ENCODE measurements at regions not wholly inside any gene's neighbourhood (a gene's known extent, or its start where the extent isn't known, plus 50 kb on each side); places are given as distances from the start of the nearest gene placed in this dataset.
A peak's percentile ranks its signal among the peaks of the same experiment; 100 is the strongest.

- no peaks in the 10 kb centered on the region for H3K9me3 ChIP-seq
- H3K27me3 ChIP-seq, result no peaks in the 10 kb centered on the region
- H3K36me3 ChIP-seq, result no peaks in the 10 kb centered on the region
- no peak overlapping the region for H3K9ac ChIP-seq
- no peak overlapping the region for H3K27ac ChIP-seq
- no peaks in the 10 kb centered on the region for H4K20me1 ChIP-seq
- no peak overlapping the region for H3K4me2 ChIP-seq
- 0 out of 2 replicates have a peak, but pooled peaks cover 3% of the 10 kb centered on the region for H3K4me1 ChIP-seq
- no peak for TF ChIP-seq Cebpa-rat (IDR thresholded peaks at IDR 0.05)
- no peak overlapping the region for H3K4me3 ChIP-seq
Observed at GRCh38 chr16:73129455-73129854, 81.5 kb upstream of the ZFHX3 start.

DNA sequence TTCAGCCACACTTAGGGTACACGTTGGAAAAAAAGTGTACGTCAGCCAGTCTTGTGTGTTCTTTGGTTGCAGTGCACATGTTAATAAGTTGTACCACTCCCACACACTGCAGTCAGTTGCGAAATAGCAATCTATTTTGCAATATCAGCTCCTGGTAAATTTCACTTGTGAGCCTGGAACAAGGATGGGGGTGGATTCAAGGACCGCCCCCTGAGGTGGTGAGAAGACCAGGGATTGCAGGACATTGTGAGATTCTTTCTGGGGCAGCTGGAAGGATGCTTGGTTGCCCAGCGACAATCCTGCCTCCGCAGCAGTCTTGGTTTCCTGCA, 78.6 kb upstream of the ZFHX3 start:
- no peaks in the 10 kb centered on the region for H4K20me1 ChIP-seq
- no peaks in the 10 kb centered on the region for H3K36me3 ChIP-seq
- no peak overlapping the region for H3K27ac ChIP-seq
- no peaks in the 10 kb centered on the region for H3K27me3 ChIP-seq
- H3K9me3 ChIP-seq, result no peaks in the 10 kb centered on the region
- no peak overlapping the region for H3K4me3 ChIP-seq
- H3K4me2 ChIP-seq, result no peak overlapping the region
- peak; percentile 51; the same call in 1 of the 2 replicates for TF ChIP-seq Cebpa-rat (IDR thresholded peaks at IDR 0.05)
- H3K4me1 ChIP-seq, result peaks cover 28% of the 10 kb centered on the region
- no peak overlapping the region for H3K9ac ChIP-seq

DNA sequence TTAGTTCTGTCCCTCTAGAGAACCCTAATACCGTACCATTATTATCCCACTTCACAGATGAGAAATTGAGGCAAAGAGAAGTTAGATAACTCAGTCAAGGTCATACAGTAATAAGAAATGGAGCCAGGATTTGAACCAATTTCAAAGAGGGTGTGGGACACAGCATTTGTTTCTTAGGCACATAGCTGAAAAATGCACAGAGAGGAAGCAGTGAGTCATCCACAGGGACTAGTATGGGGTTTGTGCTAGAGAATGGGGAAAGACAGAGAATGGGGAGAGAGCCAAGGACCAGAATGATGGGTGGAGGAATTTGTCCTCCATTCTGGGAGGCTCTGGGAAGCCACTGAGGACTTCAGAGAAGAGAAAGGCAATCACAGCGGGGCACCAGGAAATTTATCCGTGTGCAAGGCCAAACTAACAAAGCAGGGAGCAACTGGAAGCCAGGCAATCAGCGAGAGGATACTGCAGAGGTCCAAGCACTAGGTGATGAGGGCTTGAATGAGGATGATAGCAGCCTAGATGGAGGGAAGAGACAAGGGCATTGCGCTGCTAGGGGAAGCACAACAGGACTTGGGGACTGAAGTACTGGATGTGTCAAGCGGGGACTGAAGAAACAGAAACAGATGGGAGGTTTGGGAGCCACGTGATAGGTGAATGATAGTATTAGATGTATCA, 78.1 kb upstream of the ZFHX3 start:
- H3K27ac ChIP-seq, result no peak overlapping the region
- H3K4me2 ChIP-seq, result no peak overlapping the region

DNA sequence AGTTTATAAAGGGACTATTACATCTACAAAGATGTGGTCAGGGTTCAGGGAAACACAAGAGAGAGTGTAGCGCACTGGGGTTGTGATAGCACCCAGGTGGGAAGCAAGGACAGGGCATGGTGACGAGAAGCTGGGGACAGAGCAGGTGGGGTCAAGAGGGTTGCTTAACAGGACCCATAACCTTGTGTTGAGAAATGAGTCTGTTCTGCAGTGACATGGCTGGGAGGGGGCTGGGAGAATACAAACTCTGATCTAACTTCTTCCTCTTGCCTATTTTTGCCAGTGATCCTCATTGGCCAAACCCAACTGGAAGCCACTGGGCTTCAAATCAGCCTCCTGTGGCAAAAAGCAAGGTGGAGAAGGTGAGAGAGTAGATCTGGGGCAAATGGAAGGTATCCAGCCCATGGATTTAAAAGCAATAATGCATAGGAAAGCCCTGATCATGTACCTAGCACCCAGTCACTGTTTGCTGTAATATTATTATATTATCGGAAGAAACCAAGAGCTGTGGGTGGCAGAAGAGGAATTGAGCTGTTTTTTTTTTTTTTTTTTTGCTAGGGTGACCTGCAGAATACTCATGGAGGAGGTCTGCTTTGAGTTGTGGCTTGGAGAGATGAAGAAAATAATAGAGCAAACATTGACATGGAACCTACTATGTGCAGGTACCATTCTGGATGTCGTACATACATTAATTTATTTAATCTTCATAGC, 76.9 kb upstream of the ZFHX3 start:
- H3K27ac ChIP-seq, result no peak overlapping the region

More for the DNA sequence above, 78.1 kb upstream of the ZFHX3 start:
- Histone ChIP-seq H3K9ac (no peak overlapping the region), H3K36me3 (no peaks in the 10 kb centered on the region), H3K9me3 (no peaks in the 10 kb centered on the region), H3K4me1 (peaks cover 28% of the 10 kb centered on the region), H3K27me3 (no peaks in the 10 kb centered on the region), H4K20me1 (no peaks in the 10 kb centered on the region), H3K4me3 (no peak overlapping the region)
- no peak for TF ChIP-seq Cebpa-rat (IDR thresholded peaks at IDR 0.05)

DNA sequence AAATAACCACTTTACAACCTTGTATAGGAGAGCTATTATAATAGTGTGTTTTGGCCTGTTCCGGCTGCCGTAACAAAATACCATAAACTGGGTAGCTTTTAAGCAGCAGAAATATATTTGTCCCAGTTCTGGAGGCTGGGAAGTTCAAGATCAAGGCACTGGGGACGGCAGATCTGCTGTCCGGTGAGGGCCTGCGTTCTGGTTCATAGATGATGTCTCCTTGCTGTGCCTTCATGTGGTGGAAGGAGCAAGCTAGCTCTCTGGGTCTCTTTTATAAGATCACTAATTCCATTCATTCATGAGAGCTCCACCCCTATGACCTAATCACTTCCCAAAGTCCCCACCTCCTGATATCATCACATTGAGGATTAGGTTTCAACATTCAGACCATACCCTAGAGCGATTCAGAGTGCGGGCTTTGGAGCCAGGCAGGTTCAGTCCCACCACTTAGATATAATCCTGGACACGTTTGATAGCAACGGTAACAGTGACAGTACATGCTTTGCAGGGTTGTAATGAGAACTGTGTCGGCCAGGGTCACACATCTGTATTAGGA, 76.2 kb upstream of the ZFHX3 start:
- Histone ChIP-seq H3K4me2 (no peak overlapping the region), H3K36me3 (no peaks in the 10 kb centered on the region), H3K9me3 (no peaks in the 10 kb centered on the region), H3K27ac (no peak overlapping the region), H3K9ac (no peak overlapping the region), H3K27me3 (no peaks in the 10 kb centered on the region), H4K20me1 (no peaks in the 10 kb centered on the region), H3K4me3 (no peak overlapping the region), H3K4me1 (peaks cover 28% of the 10 kb centered on the region)
- no peak for TF ChIP-seq Cebpa-rat (IDR thresholded peaks at IDR 0.05)

More for the DNA sequence above, 76.9 kb upstream of the ZFHX3 start:
- Histone ChIP-seq H3K36me3 (no peaks in the 10 kb centered on the region), H3K4me1 (peaks cover 28% of the 10 kb centered on the region), H3K4me2 (no peak overlapping the region), H3K27me3 (no peaks in the 10 kb centered on the region), H4K20me1 (no peaks in the 10 kb centered on the region), H3K9ac (no peak overlapping the region), H3K9me3 (no peaks in the 10 kb centered on the region), H3K4me3 (no peak overlapping the region)
- no peak for TF ChIP-seq Cebpa-rat (IDR thresholded peaks at IDR 0.05)

- peak overlapping the region; percentile 83 for H3K27ac ChIP-seq
- H4K20me1 ChIP-seq, result no peaks in the 10 kb centered on the region
- H3K36me3 ChIP-seq, result no peaks in the 10 kb centered on the region
- TF ChIP-seq Cebpa-rat (IDR thresholded peaks at IDR 0.05), result no peak
- peak overlapping the region; percentile 54; the same call in 1 of the 2 replicates for H3K9ac ChIP-seq
- H3K4me3 ChIP-seq, result peak overlapping the region; percentile 40; the same call in 1 of the 2 replicates
- peaks cover 4% of the 10 kb centered on the region for H3K9me3 ChIP-seq
- no peaks in the 10 kb centered on the region for H3K27me3 ChIP-seq
- peaks cover 28% of the 10 kb centered on the region for H3K4me1 ChIP-seq
- peak overlapping the region; percentile 66 for H3K4me2 ChIP-seq
Observed at GRCh38 chr16:73122604-73123391, 74.9 kb upstream of the ZFHX3 start.

DNA sequence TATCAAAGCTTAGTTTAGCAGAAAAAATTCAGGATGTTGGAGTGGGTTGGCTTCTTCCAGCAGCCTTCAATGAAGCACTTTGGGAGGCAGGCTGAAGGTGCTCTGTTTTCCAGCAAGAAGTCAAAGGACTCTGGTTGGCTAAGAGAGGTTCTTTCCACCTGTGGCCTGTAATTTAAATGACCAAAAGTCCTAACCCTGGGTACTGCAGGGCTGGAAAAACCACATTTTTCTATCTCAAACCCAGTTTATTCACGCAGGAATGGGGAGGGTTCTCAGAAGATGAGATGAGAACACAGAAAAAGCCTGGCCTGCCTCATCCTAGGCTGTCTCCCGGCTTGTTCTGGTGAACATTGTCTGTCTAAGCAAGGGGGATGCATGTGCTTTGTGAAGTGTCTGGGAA, 68.6 kb upstream of the ZFHX3 start:
- no peak for TF ChIP-seq Cebpa-rat (IDR thresholded peaks at IDR 0.05)

GRCh38 chr16:73113336-73113735, 65.4 kb upstream of the ZFHX3 start:
- H3K27me3 ChIP-seq, result no peaks in the 10 kb centered on the region
- H3K4me3 ChIP-seq, result no peak overlapping the region
- peaks cover 9% of the 10 kb centered on the region for H3K9me3 ChIP-seq
- TF ChIP-seq Cebpa-rat (IDR thresholded peaks at IDR 0.05), result no peak
- no peaks in the 10 kb centered on the region for H3K4me1 ChIP-seq
- no peak overlapping the region for H3K4me2 ChIP-seq
- no peak overlapping the region for H3K9ac ChIP-seq
- no peak overlapping the region for H3K27ac ChIP-seq
- H3K36me3 ChIP-seq, result no peaks in the 10 kb centered on the region
- H4K20me1 ChIP-seq, result no peaks in the 10 kb centered on the region

More for the DNA sequence above, 68.6 kb upstream of the ZFHX3 start:
- Histone ChIP-seq H3K4me3 (no peak overlapping the region), H3K36me3 (no peaks in the 10 kb centered on the region), H3K9ac (no peak overlapping the region), H4K20me1 (no peaks in the 10 kb centered on the region), H3K27ac (no peak overlapping the region), H3K9me3 (peaks cover 9% of the 10 kb centered on the region), H3K4me2 (no peak overlapping the region), H3K27me3 (no peaks in the 10 kb centered on the region), H3K4me1 (no peaks in the 10 kb centered on the region)

- H3K4me2 ChIP-seq, result no peak overlapping the region
- H3K9ac ChIP-seq, result no peak overlapping the region
- no peaks in the 10 kb centered on the region for H4K20me1 ChIP-seq
- H3K27me3 ChIP-seq, result no peaks in the 10 kb centered on the region
- H3K4me3 ChIP-seq, result no peak overlapping the region
- no peaks in the 10 kb centered on the region for H3K4me1 ChIP-seq
- TF ChIP-seq Cebpa-rat (IDR thresholded peaks at IDR 0.05), result no peak
- no peaks in the 10 kb centered on the region for H3K36me3 ChIP-seq
- H3K9me3 ChIP-seq, result no peaks in the 10 kb centered on the region
- H3K27ac ChIP-seq, result no peak overlapping the region
Observed at GRCh38 chr16:73108195-73108963, 60.5 kb upstream of the ZFHX3 start.

All from BLaER1 (cell line).